Epithelial cell of proximal tubule (primary cell): ENCODE measurements at regions not wholly inside any gene's neighbourhood (a gene's known extent, or its start where the extent isn't known, plus 50 kb on each side); places are given as distances from the start of the nearest gene placed in this dataset.
"Not testable (repeated sequence)": the region's sequence is repeated elsewhere in the genome, so short reads cannot be mapped to it uniquely, and the experiment has no call there.

Experiments used
- DNase-seq: peaks from one replicate; pipeline ENCODE4 v3.0.0-alpha.2; 2011; ENCODE audit warnings: low read depth
- H3K4me3 ChIP-seq: 2 replicates; pipeline ENCODE4 v1.5.1; 2011; ENCODE audit warnings: low read depth, mild to moderate bottlenecking, low read length
- CTCF ChIP-seq: conservative IDR thresholded peaks from 2 replicates; pipeline ENCODE4 v1.5.1; 2012; ENCODE audit warnings: low read depth, mild to moderate bottlenecking, low read length

GRCh38 chr6:139698526-139699176, 324.2 kb upstream of the CITED2 start:
- H3K4me3 ChIP-seq = no peak overlapping the region
- TF ChIP-seq CTCF = no peak
- peak; percentile 69 for DNase-seq

GRCh38 chr6:139697856-139698255, 323.4 kb upstream of the CITED2 start:
- DNase-seq, H3K4me3 ChIP-seq: not testable (repeated sequence)

GRCh38 chr6:139696991-139697390, 322.5 kb upstream of the CITED2 start:
- DNase-seq, H3K4me3 ChIP-seq: not testable (repeated sequence)

GRCh38 chr6:139695361-139695760, 320.9 kb upstream of the CITED2 start:
- DNase-seq = no peak
- TF ChIP-seq CTCF = no peak
- H3K4me3 ChIP-seq = no peak overlapping the region

GRCh38 chr6:139693735-139694134, 319.3 kb upstream of the CITED2 start:
- TF ChIP-seq CTCF = no peak
- DNase-seq = no peak
- no peak overlapping the region for H3K4me3 ChIP-seq

GRCh38 chr6:139690007-139690406, 315.6 kb upstream of the CITED2 start:
- no peak for DNase-seq
- no peak overlapping the region for H3K4me3 ChIP-seq
- no peak for TF ChIP-seq CTCF

- H3K4me3 ChIP-seq = no peak overlapping the region
- no peak for TF ChIP-seq CTCF
These were observed 312.6 kb upstream of the CITED2 start for GRCh38 chr6:139687055-139687454.

GRCh38 chr6:139686308-139686707, 311.9 kb upstream of the CITED2 start:
- no peak for TF ChIP-seq CTCF
- no peak overlapping the region for H3K4me3 ChIP-seq
- DNase-seq = no peak

More at GRCh38 chr6:139687055-139687454, 312.6 kb upstream of the CITED2 start:
- no peak for DNase-seq
